Effector memory CD4-positive, alpha-beta T cell (primary cell): ENCODE measurements at regions not wholly inside any gene's neighbourhood (a gene's known extent, or its start where the extent isn't known, plus 50 kb on each side); places are given as distances from the start of the nearest gene placed in this dataset.

Experiments used
- DNase-seq, 3 donors: peaks; one replicate each; pipeline ENCODE4 v3.0.0-alpha.2; 2020
- H3K27ac ChIP-seq: 2 replicates; pipeline ENCODE4 v1.7.0; 2013; ENCODE audit warnings: mild to moderate bottlenecking, low read length, moderate library complexity; ENCODE audit not compliant: insufficient read depth, poor library complexity, severe bottlenecking
- H3K27me3 ChIP-seq: replicated peaks from 2 replicates; pipeline ENCODE4 v1.7.0; 2013; ENCODE audit warnings: mild to moderate bottlenecking, low read length; ENCODE audit not compliant: insufficient read depth, control insufficient read depth, poor library complexity, severe bottlenecking
- H3K36me3 ChIP-seq: 2 replicates; pipeline ENCODE4 v1.7.0; 2013; ENCODE audit warnings: mild to moderate bottlenecking, low read length, moderate library complexity; ENCODE audit not compliant: control insufficient read depth, insufficient read depth
- H3K4me1 ChIP-seq: 2 replicates; pipeline ENCODE4 v1.7.0; 2013; ENCODE audit warnings: low read length, mild to moderate bottlenecking; ENCODE audit not compliant: control insufficient read depth, insufficient read depth, poor library complexity, severe bottlenecking
- H3K4me3 ChIP-seq: 2 replicates; pipeline ENCODE4 v1.7.0; 2013; ENCODE audit warnings: low read length, low read depth, mild to moderate bottlenecking; ENCODE audit not compliant: insufficient read depth, poor library complexity, severe bottlenecking
- H3K9me3 ChIP-seq: 2 replicates; pipeline ENCODE4 v1.7.0; 2013; ENCODE audit warnings: mild to moderate bottlenecking, low read length, moderate library complexity; ENCODE audit not compliant: control insufficient read depth

- H3K36me3 ChIP-seq, result no peaks in the 10 kb centered on the region
- H3K9me3 ChIP-seq, result no peaks in the 10 kb centered on the region
- no peak overlapping the region for H3K27ac ChIP-seq
- no peak for DNase-seq
- no peaks in the 10 kb centered on the region for H3K27me3 ChIP-seq
- no peaks in the 10 kb centered on the region for H3K4me1 ChIP-seq
- H3K4me3 ChIP-seq, result no peak overlapping the region
These were observed 122.1 kb downstream of the RPS24 start for GRCh38 chr10:78155722-78156121.

- Histone ChIP-seq H3K4me3 (no peak overlapping the region), H3K36me3 (no peaks in the 10 kb centered on the region), H3K27ac (no peak overlapping the region), H3K9me3 (no peaks in the 10 kb centered on the region), H3K27me3 (no peaks in the 10 kb centered on the region), H3K4me1 (no peaks in the 10 kb centered on the region)
- DNase-seq, result no peak
These were observed 126.9 kb downstream of the RPS24 start for GRCh38 chr10:78160591-78160990.

- H3K27ac ChIP-seq, result no peak overlapping the region
- no peaks in the 10 kb centered on the region for H3K27me3 ChIP-seq
- H3K36me3 ChIP-seq, result no peaks in the 10 kb centered on the region
- no peak for DNase-seq
- no peaks in the 10 kb centered on the region for H3K9me3 ChIP-seq
- no peaks in the 10 kb centered on the region for H3K4me1 ChIP-seq
- no peak overlapping the region for H3K4me3 ChIP-seq
These were observed 129.2 kb downstream of the RPS24 start for GRCh38 chr10:78162853-78163252.

- no peak overlapping the region for H3K4me3 ChIP-seq
- H3K9me3 ChIP-seq, result no peaks in the 10 kb centered on the region
- H3K36me3 ChIP-seq, result no peaks in the 10 kb centered on the region
- no peaks in the 10 kb centered on the region for H3K27me3 ChIP-seq
- no peak for DNase-seq
- H3K27ac ChIP-seq, result no peak overlapping the region
- H3K4me1 ChIP-seq, result no peaks in the 10 kb centered on the region
These were observed 131.0 kb downstream of the RPS24 start for GRCh38 chr10:78164702-78165101.

- Histone ChIP-seq H3K4me1 (no peaks in the 10 kb centered on the region), H3K36me3 (no peaks in the 10 kb centered on the region), H3K27ac (no peak overlapping the region), H3K9me3 (no peaks in the 10 kb centered on the region), H3K4me3 (no peak overlapping the region), H3K27me3 (no peaks in the 10 kb centered on the region)
- no peak for DNase-seq
These were observed 131.5 kb downstream of the RPS24 start for GRCh38 chr10:78165172-78165571.

GRCh38 chr10:78165617-78166016 lies 132.0 kb downstream of the RPS24 start:
- H3K27me3 ChIP-seq, result no peaks in the 10 kb centered on the region
- no peaks in the 10 kb centered on the region for H3K9me3 ChIP-seq
- DNase-seq, result no peak
- H3K36me3 ChIP-seq, result no peaks in the 10 kb centered on the region
- no peak overlapping the region for H3K4me3 ChIP-seq
- no peak overlapping the region for H3K27ac ChIP-seq
- no peaks in the 10 kb centered on the region for H3K4me1 ChIP-seq

- Histone ChIP-seq H3K27me3 (no peaks in the 10 kb centered on the region), H3K4me1 (no peaks in the 10 kb centered on the region), H3K9me3 (no peaks in the 10 kb centered on the region), H3K36me3 (no peaks in the 10 kb centered on the region), H3K27ac (no peak overlapping the region), H3K4me3 (no peak overlapping the region)
- DNase-seq, result no peak
These were observed 132.6 kb downstream of the RPS24 start for GRCh38 chr10:78166261-78166660.

- H3K9me3 ChIP-seq, result no peaks in the 10 kb centered on the region
- no peak for DNase-seq
- H3K4me1 ChIP-seq, result no peaks in the 10 kb centered on the region
- no peak overlapping the region for H3K27ac ChIP-seq
- H3K36me3 ChIP-seq, result no peaks in the 10 kb centered on the region
- H3K4me3 ChIP-seq, result no peak overlapping the region
- H3K27me3 ChIP-seq, result no peaks in the 10 kb centered on the region
These were observed 135.6 kb downstream of the RPS24 start for GRCh38 chr10:78169214-78169613.

- no peak for DNase-seq
- Histone ChIP-seq H3K36me3 (no peaks in the 10 kb centered on the region), H3K4me3 (no peak overlapping the region), H3K9me3 (no peaks in the 10 kb centered on the region), H3K4me1 (no peaks in the 10 kb centered on the region), H3K27me3 (no peaks in the 10 kb centered on the region), H3K27ac (no peak overlapping the region)
These were observed 136.4 kb downstream of the RPS24 start for GRCh38 chr10:78170026-78170475.

- Histone ChIP-seq H3K27ac (no peak overlapping the region), H3K36me3 (no peaks in the 10 kb centered on the region), H3K4me3 (no peak overlapping the region), H3K27me3 (no peaks in the 10 kb centered on the region), H3K4me1 (no peaks in the 10 kb centered on the region), H3K9me3 (no peaks in the 10 kb centered on the region)
- DNase-seq, result no peak
These were observed 138.2 kb downstream of the RPS24 start for GRCh38 chr10:78171633-78172400.
